HG03060 (cell line): ENCODE measurements at regions not wholly inside any gene's neighbourhood (a gene's known extent, or its start where the extent isn't known, plus 50 kb on each side); places are given as distances from the start of the nearest gene placed in this dataset.

Experiments
- ATAC-seq: cut with Tn5 transposase; IDR thresholded peaks from one replicate; pipeline ENCODE4 v1.9.1; 2021; ENCODE audit warnings: low read depth, moderate number of reproducible peaks; ENCODE audit not compliant: unreplicated experiment

DNA sequence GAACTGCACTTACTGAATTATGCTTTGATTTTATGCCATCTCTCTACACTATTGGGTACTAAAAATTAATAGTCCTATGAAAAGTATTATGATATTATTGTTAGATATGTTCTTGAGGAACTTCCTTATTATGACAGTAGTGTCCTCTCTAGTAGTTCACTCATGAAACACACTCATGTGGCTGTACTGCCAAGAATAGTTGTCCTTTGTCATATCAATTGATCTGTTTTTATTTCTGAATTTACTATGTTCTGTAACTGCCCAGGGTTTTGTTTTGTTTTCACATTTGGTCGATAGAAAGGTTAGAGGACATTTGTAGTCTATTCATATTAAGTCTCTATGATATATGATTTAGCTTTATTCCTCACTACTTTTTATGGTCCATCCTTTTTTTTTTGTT lies 215.2 kb downstream of the PPARGC1A start:
- no peak for ATAC-seq

DNA sequence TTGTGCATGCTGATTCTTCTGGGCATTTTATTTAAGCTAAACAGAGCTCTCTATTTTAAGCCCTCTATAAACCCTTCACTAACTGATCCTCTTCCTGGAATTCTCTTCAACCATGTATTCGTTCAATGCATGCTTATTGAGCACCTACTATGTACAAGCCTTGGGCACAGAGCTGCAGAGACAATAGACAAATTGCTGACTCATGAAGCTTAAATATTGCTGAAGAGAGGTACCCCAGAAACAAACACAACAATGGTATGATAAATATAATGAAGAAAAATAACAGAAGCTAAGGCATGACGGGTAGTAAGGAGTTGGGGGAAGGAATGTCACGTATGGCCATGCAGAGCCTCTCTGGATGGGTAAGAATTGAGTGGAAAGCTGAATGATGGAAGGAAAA lies 222.2 kb downstream of the PPARGC1A start:
- no peak for ATAC-seq

DNA sequence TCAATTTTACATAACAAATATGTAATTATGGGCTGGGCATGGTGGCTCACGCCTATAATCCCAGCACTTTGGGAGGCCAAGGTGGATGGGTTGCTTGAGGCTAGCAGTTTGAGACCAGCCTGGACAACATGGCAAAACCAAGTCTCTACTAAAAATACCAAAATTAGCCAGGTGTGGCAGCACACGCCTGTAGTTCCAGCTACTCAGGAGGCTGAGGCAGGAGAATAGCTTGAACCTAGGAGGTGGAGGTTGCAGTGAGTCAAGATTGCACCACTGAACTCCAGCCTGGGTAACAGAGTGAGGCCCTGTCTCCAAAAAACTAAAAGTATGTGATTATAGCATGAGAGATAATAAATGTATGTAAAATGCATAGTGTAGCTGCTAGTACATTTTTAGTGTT lies 229.0 kb downstream of the PPARGC1A start:
- ATAC-seq = no peak

DNA sequence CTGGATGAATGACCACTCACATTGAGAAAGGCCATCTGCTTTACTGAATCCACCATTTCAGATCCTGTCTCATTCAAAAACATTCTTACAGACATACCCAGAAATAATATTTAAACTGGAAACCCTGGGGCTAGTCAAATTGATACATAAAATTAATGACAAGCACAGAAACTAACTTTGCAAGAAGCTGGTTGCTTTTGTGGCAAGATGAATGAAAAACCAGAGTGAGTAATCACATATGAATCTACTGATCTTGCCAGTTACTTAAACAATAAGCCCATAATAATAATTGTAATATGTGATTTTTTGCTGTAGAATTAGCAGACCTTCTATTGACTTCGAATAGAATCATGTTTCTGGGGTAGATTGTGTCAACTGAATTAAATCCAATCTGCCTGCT lies 235.1 kb downstream of the PPARGC1A start:
- no peak for ATAC-seq

DNA sequence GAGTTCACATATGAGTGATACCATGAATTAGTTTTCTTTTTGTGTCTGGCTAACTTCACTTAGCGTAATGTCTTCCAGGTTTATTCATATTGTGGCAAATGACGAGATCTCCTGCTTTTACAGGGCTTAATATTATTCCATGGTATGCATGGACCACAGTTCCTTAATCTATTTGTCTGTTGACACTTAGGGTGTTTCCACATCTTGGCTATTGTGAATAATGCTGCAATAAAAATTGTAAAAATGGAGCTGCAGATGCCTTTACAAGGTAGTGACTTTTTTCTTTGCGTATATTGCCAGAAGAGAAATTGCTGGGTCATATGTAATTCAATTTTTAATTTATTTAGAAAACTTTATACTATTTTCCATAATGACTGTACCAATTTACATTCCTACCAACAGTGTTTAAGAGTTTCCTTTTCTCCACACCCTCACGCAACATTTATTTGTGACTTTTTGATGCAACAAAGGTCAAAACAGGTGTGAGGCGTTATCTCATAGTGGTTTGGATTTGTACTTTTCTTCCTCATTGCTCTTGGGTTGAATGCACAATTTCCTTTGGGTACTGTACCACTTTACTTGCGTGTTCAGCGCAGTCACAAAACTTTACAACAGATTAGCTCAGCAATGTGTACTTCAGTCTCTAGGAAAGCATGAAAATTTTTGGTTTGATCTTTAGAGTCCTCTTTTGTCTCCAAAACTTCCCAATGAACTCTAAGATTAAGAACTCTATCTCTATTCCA lies 240.8 kb downstream of the PPARGC1A start:
- no peak for ATAC-seq

DNA sequence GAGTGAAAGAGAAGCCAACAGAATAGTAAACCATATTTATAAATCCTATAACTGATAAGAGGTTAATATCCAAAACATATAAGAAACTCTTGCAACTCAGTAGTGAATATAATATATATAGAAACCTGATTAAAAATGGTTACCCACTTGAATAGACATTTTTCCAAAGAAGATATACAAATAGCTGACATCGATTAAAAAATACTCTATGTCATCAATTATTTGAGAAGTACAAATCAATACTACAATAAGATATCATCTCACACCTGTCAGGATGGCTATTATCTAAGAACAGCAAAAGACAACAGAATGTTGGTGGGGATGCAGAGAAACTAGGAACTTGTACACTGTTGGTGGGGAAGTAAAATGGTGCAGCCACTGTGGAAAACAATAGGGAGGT lies 254.4 kb downstream of the PPARGC1A start:
- ATAC-seq = no peak

DNA sequence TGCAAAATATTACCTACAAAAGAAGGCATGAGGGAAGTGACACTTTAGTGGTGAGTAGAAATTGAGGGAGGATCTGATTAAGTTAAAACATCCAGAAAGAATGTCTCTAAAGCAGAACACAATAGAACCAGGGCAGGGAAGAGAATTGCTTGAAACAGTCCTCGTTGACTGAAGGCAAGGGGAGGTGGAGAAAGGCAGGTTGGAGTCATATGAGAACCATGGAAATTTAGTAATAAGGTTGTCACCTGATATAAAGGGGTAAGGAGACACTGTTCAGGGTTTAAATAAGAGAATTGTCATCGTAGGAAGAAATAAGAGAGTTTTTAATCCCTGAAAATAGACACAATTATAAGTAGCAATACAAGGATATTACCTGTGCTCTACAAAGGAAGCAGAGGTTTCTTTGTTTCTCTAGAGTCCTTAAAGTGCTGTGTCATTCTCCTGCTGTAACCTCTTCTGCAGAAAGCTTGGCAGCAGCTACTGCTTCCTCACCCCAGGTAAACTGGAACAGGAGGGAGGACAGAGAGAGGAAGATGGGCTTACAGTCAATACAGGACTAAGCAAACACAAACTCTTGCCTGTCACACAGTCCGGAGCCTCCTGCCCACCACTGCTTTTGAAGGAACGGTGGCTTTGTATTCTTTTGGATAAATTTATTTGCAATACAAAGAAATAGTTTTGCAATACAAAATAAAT lies 258.4 kb downstream of the PPARGC1A start:
- no peak for ATAC-seq

DNA sequence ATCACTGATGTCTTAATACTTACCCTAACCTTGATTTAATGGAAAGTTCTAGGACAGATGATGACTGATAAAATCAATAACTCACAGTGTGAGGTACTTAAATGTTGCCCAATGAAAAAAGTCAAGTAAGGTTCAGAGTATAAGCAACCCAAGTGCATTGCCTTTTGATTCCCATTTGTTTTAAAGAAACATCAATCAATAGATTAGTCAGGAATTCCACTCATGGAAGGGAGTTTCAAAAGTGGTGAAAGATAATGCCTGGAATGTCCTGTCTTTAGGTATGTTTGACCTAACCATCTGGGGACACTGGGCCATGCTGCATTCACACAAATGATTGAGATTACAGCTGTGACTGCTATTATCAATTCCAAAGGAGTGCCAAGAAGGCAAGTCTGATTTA lies 259.7 kb downstream of the PPARGC1A start:
- ATAC-seq = no peak

DNA sequence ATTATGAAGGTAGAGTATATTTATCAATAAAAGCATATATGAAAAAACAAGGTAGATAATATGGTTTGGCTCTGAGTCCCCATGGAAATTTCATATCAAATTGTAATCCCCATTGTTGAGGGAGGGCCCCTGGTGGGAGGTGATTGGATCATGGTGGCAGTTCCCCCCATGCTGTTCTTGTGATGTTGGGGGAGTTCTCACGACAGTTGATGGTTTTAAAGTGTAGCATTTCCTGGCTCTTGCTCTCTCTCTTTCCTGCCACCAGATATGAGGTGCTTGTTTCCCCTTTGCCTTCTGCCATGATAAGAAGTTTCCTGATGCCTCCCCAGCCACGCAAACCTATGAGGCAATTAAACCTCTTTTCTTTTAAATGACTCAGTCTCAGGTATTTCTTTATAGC lies 260.4 kb downstream of the PPARGC1A start:
- no peak for ATAC-seq

DNA sequence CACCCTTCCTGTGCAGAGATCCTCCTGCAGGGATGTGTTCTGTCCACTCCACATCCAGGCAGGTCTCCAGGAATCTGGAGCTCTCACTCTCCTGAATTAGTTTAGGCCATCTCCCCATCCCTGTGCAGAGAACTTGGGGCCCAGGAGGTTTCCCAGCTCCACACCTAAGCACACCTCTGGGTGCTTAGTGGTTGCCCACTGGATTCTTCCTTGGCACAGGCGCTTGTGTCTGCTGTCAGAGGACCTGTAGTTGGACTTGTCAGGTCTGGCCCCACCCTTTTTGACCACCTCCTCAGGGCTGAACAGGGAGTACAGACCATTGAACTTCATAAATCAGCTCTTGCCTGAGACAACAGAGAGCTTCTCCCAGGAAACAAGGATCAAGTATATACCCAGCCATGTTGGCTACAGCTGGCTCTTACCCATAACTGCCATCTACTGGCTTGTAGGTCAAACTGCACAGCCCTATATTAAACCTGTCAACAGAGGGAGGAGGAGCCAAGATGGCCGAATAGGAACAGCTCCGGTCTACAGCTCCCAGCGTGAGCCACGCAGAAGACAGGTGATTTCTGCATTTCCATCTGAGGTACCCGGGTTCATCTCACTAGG lies 275.5 kb downstream of the PPARGC1A start:
- no peak for ATAC-seq

DNA sequence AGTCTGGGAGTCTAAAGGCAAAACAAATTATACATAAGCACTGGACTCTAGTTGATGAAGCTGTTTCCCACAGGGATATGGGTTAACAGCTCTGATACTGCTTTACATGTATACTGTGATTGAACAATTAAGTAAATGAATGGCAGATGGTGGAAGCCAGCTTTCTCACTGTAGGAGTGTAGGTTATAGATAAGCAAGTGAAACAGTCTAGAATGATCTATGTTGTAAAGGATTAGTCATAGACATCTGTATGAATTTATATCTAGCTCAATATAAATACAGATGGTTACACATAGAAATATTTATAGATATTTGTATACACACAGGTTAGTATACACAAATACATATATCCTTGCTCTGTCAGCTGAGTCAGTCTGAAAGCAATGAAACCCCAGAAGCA lies 276.1 kb downstream of the PPARGC1A start:
- no peak for ATAC-seq

DNA sequence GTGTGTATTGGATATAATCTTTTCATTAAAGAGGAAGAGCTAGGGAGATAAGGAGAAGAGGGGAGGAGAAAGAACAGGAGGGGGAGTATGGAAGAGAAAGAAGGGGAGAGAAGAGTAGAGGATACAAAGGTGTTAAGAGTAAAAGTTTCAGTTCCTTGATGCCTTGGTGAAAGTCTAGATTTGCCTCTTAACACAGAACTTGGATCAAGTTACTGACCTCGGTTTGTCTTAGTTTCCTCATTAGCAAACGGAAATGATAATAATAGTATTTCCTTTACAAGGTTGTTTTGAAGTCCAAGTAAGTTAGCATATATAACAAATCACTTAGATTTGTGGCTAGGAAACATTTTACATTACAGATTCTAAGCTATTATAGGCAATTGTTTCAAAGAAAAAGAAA lies 287.1 kb downstream of the PPARGC1A start:
- no peak for ATAC-seq

DNA sequence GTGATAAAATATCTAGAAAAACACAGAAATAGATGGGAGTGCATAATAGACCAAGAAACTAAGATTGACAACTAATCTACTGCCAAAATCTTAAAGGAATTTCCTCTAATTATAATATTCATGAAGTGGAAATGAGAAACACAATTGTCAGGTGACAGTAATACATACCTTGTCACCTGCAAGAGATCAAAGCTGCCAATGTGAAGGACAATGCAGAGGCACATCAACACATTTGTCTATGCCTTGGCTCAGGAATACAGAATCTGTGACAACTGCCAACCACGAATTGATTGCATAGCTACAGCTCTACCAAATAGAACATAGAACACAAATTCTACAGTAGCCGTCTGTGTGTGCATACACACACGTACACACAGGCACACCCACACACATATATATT lies 295.7 kb downstream of the PPARGC1A start:
- no peak for ATAC-seq

DNA sequence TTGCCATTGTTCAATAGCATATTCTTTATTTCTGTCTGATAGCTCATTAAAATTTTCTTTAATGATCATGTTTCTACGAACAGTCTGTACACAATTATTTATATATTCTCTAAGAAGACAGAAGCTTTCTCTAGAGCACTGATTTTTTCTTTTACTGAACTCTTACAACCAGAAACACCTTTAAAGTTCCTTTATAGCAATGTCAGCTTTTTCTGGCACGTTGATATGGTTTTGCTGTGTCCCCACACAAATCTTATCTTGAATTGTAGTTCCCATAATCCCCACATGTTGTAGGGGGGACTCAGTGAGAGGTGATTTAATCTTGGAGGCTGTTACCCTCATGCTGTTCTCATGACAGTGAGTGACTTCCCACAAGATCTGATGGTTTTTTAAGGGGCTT lies 299.4 kb downstream of the PPARGC1A start:
- no peak for ATAC-seq

DNA sequence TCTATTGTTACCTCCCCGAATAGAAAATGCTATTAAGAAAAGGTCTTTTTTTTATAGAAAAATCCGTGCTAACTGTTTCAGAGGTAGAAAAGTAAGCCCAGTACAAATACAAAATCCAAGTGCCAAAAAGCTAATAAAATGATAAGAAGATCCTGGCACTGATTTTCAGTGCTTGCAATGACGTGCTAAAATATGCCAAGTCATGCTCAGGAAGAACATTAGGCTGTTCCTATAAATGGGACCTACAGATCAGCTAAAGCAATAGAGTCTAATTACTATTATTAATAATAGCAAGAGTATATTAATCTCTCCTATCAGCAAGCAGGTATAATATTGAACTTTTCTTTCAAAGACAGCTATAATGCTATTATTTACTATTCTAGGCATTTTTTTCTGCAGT lies 305.8 kb downstream of the PPARGC1A start:
- no peak for ATAC-seq

DNA sequence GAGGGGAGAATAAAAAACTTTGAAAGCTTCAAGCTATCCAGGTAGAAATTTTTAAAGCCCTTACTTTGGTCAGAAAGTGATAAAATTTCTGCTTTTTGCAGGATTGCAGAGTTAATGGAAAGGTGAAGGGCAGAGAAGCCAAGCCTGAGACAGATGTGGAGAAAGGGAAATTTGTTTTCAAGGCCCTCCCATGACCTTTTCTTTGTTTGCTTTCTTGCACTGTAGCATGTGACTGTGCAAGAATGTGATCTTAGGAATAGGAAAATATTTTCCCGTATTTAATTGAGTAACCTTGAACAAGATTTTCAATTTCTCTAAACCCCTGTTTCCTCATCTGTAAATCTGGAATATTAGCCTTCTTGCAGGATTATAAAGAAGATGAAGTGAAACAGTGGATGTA lies 307.2 kb downstream of the PPARGC1A start:
- no peak for ATAC-seq

DNA sequence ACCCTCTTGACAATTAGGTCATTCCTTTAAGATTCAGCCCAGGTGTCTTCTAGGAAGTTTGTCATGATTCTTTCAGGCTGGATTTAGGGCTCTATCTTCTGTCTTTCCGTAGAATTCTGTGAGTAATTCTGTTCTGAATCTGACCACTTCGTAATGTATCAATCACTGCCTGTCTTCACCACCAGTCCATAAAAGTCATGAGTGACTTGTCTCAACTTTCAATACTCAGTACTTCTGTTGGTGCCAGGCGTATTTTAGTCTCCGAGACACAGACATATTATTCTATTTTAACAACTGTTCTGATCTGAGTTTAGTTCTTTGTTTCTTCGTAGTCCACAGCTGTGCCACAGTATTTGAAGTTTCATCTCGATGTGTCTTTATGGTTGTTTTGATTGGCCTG lies 310.7 kb downstream of the PPARGC1A start:
- no peak for ATAC-seq

DNA sequence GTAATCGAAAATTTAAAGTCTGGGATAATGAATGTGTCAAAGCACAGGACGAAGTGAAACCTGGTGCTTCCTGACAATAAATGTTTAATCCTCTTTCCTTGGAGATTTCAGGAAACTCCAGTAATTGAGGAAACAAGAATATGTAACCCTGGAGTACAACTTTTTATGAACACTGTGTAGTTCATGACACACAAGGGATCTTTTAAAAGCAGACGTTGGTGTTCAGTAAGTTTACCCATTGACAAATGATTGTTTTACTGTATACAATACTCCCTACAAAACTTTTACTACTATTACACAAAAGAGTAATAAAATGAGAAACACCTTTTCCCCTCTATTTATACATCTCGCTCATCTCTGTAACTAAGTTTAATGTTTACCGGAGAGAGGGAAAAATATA lies 312.4 kb downstream of the PPARGC1A start:
- no peak for ATAC-seq

DNA sequence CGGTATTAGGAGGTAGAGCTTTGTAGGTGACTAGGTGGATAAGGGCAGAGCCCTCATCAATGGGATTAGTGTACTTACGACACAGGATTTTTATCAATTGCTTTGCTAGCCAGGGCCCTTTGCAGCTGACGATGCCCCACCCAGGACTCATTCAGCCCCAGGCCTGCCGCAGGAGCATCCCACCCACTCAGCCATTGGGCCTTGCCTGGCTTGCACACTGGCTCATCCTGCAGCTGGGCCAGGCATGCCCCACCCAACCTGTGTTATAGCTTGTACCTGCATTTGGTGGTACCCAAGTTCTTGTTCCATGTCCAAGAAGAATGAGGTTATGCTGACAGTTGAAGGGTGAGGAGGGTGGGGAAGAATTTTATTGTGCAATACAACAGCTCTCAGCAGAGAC lies 317.5 kb downstream of the PPARGC1A start:
- no peak for ATAC-seq

DNA sequence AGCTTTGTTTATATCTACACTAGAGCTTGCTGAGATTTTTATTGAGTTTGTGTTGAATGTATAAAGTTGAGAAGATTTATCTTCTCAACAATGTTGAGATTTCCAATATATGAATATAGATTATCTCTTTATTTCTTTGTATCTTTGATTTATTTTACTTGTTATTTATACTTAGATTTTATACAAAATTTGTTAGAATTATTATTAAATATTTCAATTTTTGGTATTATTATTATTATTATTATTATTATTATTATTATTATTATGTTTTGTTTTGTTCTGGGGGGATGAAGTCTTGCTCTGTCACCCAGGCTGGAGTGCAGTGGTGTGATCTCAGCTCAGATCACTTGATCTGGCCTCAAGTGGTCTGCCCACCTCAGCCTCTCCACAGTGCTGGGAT lies 322.5 kb downstream of the PPARGC1A start:
- no peak for ATAC-seq

DNA sequence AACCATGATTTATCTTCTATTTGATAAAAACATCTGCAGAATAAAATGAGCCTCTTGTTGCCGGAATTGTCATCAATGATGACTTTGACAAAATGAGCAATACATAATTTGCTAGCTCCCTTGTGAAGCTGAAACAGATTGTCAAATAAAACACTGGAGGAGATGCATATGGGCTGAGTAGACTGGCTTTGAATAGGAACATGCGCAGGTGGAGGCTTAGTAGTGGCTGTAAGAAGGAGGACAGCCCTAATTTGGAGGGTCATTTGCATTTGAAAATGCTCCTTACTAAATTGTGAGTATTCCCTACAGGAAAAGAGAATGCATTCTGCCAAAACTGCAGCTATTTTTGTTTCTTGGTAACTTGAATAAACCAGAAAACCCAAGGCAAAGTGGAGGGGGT lies 329.1 kb downstream of the PPARGC1A start:
- ATAC-seq = no peak

DNA sequence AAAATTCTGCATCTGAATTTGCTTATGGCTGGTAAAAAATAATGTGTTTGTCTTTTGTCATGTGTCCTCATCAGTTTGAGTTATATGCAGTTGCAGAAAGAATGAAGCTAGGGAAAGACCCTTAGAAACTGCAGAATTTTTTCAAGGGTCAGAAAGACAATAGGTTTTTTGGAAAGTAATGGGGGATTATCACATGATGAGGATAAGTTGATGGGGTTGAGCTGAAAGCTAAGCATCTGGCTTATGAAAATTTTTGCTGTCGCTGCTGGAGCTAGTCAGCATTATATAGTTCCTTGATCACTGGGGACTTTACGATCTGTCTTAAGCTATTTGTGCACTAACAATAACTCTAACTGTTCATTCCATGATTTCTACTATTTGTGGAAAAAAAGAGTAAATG lies 331.7 kb downstream of the PPARGC1A start:
- ATAC-seq = no peak
